SK-N-SH treated with all-trans-retinoic acid at 6 μM for 48 hours (cell line): ENCODE measurements at regions not wholly inside any gene's neighbourhood (a gene's known extent, or its start where the extent isn't known, plus 50 kb on each side); places are given as distances from the start of the nearest gene placed in this dataset.

Experiments
- ATAC-seq: fragments of 200-7000 bp; cut with Tn5 transposase; 3 replicates; pipeline ENCODE4 v1.9.1; 2020; ENCODE audit warnings: mild to moderate bottlenecking, moderate library complexity
- ARNTL ChIP-seq: fragments of 450-650 bp; formaldehyde crosslinking; IDR thresholded peaks from 2 replicates; pipeline ENCODE4 v1.5.0; 2020; ENCODE audit warnings: low read depth, mild to moderate bottlenecking, moderate library complexity, borderline replicate concordance
- BACH2 ChIP-seq: fragments of 250-450 bp; sonication (Bioruptor Pico); IDR thresholded peaks from 2 replicates; pipeline ENCODE4 v1.9.0; 2021; ENCODE audit warnings: mild to moderate bottlenecking, borderline replicate concordance
- CREB5 ChIP-seq: fragments of 250-450 bp; sonication (Bioruptor Pico); IDR thresholded peaks from 2 replicates; pipeline ENCODE4 v1.5.1; 2020; ENCODE audit warnings: low read depth, mild to moderate bottlenecking, moderate library complexity
- CSDC2 ChIP-seq: fragments of 250-450 bp; sonication (Bioruptor Pico); IDR thresholded peaks from 2 replicates; pipeline ENCODE4 v1.5.0; 2020; ENCODE audit warnings: mild to moderate bottlenecking, moderate library complexity
- CSRNP3 ChIP-seq: fragments of 250-450 bp; sonication (Bioruptor Pico); IDR thresholded peaks from 2 replicates; pipeline ENCODE4 v1.5.1; 2021; ENCODE audit warnings: mild to moderate bottlenecking, moderate library complexity
- ESRRG ChIP-seq: fragments of 250-450 bp; sonication (Bioruptor Pico); IDR thresholded peaks from 2 replicates; pipeline ENCODE4 v1.6.1; 2021; ENCODE audit warnings: mild to moderate bottlenecking
- GLIS3 ChIP-seq: fragments of 250-450 bp; sonication (Bioruptor Pico); IDR thresholded peaks from 2 replicates; pipeline ENCODE4 v1.5.0; 2020; ENCODE audit warnings: mild to moderate bottlenecking, moderate library complexity
- ISL1 ChIP-seq: fragments of 250-450 bp; sonication (Bioruptor Pico); IDR thresholded peaks from 2 replicates; pipeline ENCODE4 v2.1.2; 2022; ENCODE audit warnings: mild to moderate bottlenecking, moderate library complexity
- OSR1 ChIP-seq: fragments of 250-450 bp; sonication (Bioruptor Pico); IDR thresholded peaks from 2 replicates; pipeline ENCODE4 v1.8.0; 2022; ENCODE audit warnings: moderate library complexity, mild to moderate bottlenecking, inconsistent platforms
- PATZ1 ChIP-seq: fragments of 250-450 bp; sonication (Bioruptor Pico); IDR thresholded peaks from 2 replicates; pipeline ENCODE4 v1.8.0; 2020; ENCODE audit warnings: mild to moderate bottlenecking, moderate library complexity, borderline replicate concordance
- POU6F1 ChIP-seq: fragments of 250-450 bp; sonication (Bioruptor Pico); IDR thresholded peaks from 2 replicates; pipeline ENCODE4 v1.8.0; 2021; ENCODE audit warnings: low read depth, mild to moderate bottlenecking, moderate library complexity, borderline replicate concordance
- PPARA ChIP-seq: fragments of 250-450 bp; sonication (Bioruptor Pico); IDR thresholded peaks from 2 replicates; pipeline ENCODE4 v1.5.0; 2020; ENCODE audit warnings: mild to moderate bottlenecking, borderline replicate concordance
- RARB ChIP-seq: fragments of 250-450 bp; sonication (Bioruptor Pico); IDR thresholded peaks from 2 replicates; pipeline ENCODE4 v1.8.0; 2021; ENCODE audit warnings: mild to moderate bottlenecking, moderate library complexity
- SNAI2 ChIP-seq: fragments of 250-450 bp; sonication (Bioruptor Pico); IDR thresholded peaks from 2 replicates; pipeline ENCODE4 v1.5.0; 2020; ENCODE audit warnings: mild to moderate bottlenecking, moderate library complexity
- TCF4 ChIP-seq: fragments of 250-450 bp; sonication (Bioruptor Pico); IDR thresholded peaks from 2 replicates; pipeline ENCODE4 v1.8.0; 2021; ENCODE audit warnings: mild to moderate bottlenecking, moderate library complexity, borderline replicate concordance
- TOX ChIP-seq: fragments of 250-450 bp; sonication (Bioruptor Pico); IDR thresholded peaks from 2 replicates; pipeline ENCODE4 v1.8.0; 2021; ENCODE audit warnings: mild to moderate bottlenecking, moderate library complexity, borderline replicate concordance
- TSHZ2 ChIP-seq: fragments of 250-450 bp; sonication (Bioruptor Pico); IDR thresholded peaks from 2 replicates; pipeline ENCODE4 v1.5.0; 2020; ENCODE audit warnings: mild to moderate bottlenecking, moderate library complexity
- ZC3H10 ChIP-seq: fragments of 250-450 bp; sonication (Bioruptor Pico); IDR thresholded peaks from 2 replicates; pipeline ENCODE4 v1.5.1; 2021; ENCODE audit warnings: mild to moderate bottlenecking, moderate library complexity
- ZFP3 ChIP-seq: fragments of 250-450 bp; sonication (Bioruptor Pico); IDR thresholded peaks from 2 replicates; pipeline ENCODE4 v1.5.0; 2020; ENCODE audit warnings: mild to moderate bottlenecking, moderate library complexity
- ZFP30 ChIP-seq: fragments of 450-650 bp; formaldehyde crosslinking; IDR thresholded peaks from 2 replicates; pipeline ENCODE4 v1.5.0; 2022; ENCODE audit warnings: mild to moderate bottlenecking, moderate library complexity
- ZNF565 ChIP-seq: fragments of 450-650 bp; formaldehyde crosslinking; conservative IDR thresholded peaks from 2 replicates; pipeline ENCODE4 v1.5.0; 2020; ENCODE audit warnings: low read depth, mild to moderate bottlenecking, moderate library complexity
- ZNF70 ChIP-seq: fragments of 450-650 bp; formaldehyde crosslinking; IDR thresholded peaks from 2 replicates; pipeline ENCODE4 v1.5.0; 2020; ENCODE audit warnings: mild to moderate bottlenecking, moderate library complexity
- ZNF8 ChIP-seq: fragments of 450-650 bp; formaldehyde crosslinking; IDR thresholded peaks from 2 replicates; pipeline ENCODE4 v1.5.0; 2020; ENCODE audit warnings: mild to moderate bottlenecking, moderate library complexity

GRCh38 chr2:21928292-21928691 lies 804.5 kb downstream of the TDRD15 start:
- no peak for ATAC-seq
- no peak for TF ChIP-seq ZC3H10 (CRISPR knock-in tag)
- TF ChIP-seq BACH2 (CRISPR knock-in tag) = no peak
- TF ChIP-seq ZFP3 (CRISPR knock-in tag) = no peak
- TF ChIP-seq ISL1 (CRISPR knock-in tag) = no peak
- no peak for TF ChIP-seq ARNTL (CRISPR knock-in tag)

- TF ChIP-seq GLIS3 = no peak
- no peak for TF ChIP-seq ESRRG (CRISPR knock-in tag)
- TF ChIP-seq PATZ1 (CRISPR knock-in tag) = no peak
- no peak for TF ChIP-seq ZFP3 (CRISPR knock-in tag)
- TF ChIP-seq ZNF70 (CRISPR knock-in tag) = no peak
- TF ChIP-seq CSDC2 (CRISPR knock-in tag) = no peak
- TF ChIP-seq ARNTL (CRISPR knock-in tag) = no peak
- TF ChIP-seq TSHZ2 (CRISPR knock-in tag) = no peak
- TF ChIP-seq CSRNP3 (CRISPR knock-in tag) = no peak
- TF ChIP-seq POU6F1 (CRISPR knock-in tag) = no peak
- no peak for TF ChIP-seq CREB5 (CRISPR knock-in tag)
- TF ChIP-seq BACH2 (CRISPR knock-in tag) = no peak
- TF ChIP-seq RARB (CRISPR knock-in tag) = no peak
- no peak for TF ChIP-seq PPARA (CRISPR knock-in tag)
- no peak for TF ChIP-seq TOX (CRISPR knock-in tag)
- no peak for TF ChIP-seq ZNF565 (CRISPR knock-in tag)
- TF ChIP-seq, all 23 proteins: peak for 0
- no peak for ATAC-seq
Measured at GRCh38 chr2:21930226-21930625, 806.5 kb downstream of the TDRD15 start.

- TF ChIP-seq TSHZ2 (CRISPR knock-in tag) = no peak
- TF ChIP-seq RARB (CRISPR knock-in tag) = no peak
- TF ChIP-seq SNAI2 (CRISPR knock-in tag) = no peak
- TF ChIP-seq OSR1 (CRISPR knock-in tag) = no peak
- no peak for TF ChIP-seq ESRRG (CRISPR knock-in tag)
- no peak for TF ChIP-seq CREB5 (CRISPR knock-in tag)
- no peak for TF ChIP-seq ZNF8 (CRISPR knock-in tag)
- no peak for TF ChIP-seq GLIS3
- TF ChIP-seq TCF4 (CRISPR knock-in tag) = no peak
- no peak for TF ChIP-seq ZNF70 (CRISPR knock-in tag)
- TF ChIP-seq BACH2 (CRISPR knock-in tag) = no peak
- no peak for TF ChIP-seq ISL1 (CRISPR knock-in tag)
- no peak for TF ChIP-seq ZFP30 (CRISPR knock-in tag)
- no peak for TF ChIP-seq ZFP3 (CRISPR knock-in tag)
- TF ChIP-seq PPARA (CRISPR knock-in tag) = no peak
- TF ChIP-seq TOX (CRISPR knock-in tag) = no peak
- no peak for TF ChIP-seq ZNF565 (CRISPR knock-in tag)
- no peak for TF ChIP-seq ZC3H10 (CRISPR knock-in tag)
- no peak for ATAC-seq
Measured at GRCh38 chr2:21939967-21940366, 816.2 kb downstream of the TDRD15 start.
